SK-N-SH treated with all-trans-retinoic acid at 6 μM for 48 hours (cell line): ENCODE measurements at regions not wholly inside any gene's neighbourhood (a gene's known extent, or its start where the extent isn't known, plus 50 kb on each side); places are given as distances from the start of the nearest gene placed in this dataset.

Experiments used
- ATAC-seq: fragments of 200-7000 bp; cut with Tn5 transposase; 3 replicates; pipeline ENCODE4 v1.9.1; 2020; ENCODE audit warnings: mild to moderate bottlenecking, moderate library complexity
- ARNTL ChIP-seq: fragments of 450-650 bp; formaldehyde crosslinking; IDR thresholded peaks from 2 replicates; pipeline ENCODE4 v1.5.0; 2020; ENCODE audit warnings: low read depth, mild to moderate bottlenecking, moderate library complexity, borderline replicate concordance
- CSRNP3 ChIP-seq: fragments of 250-450 bp; sonication (Bioruptor Pico); IDR thresholded peaks from 2 replicates; pipeline ENCODE4 v1.5.1; 2021; ENCODE audit warnings: mild to moderate bottlenecking, moderate library complexity
- ISL1 ChIP-seq: fragments of 250-450 bp; sonication (Bioruptor Pico); IDR thresholded peaks from 2 replicates; pipeline ENCODE4 v2.1.2; 2022; ENCODE audit warnings: mild to moderate bottlenecking, moderate library complexity
- OSR1 ChIP-seq: fragments of 250-450 bp; sonication (Bioruptor Pico); IDR thresholded peaks from 2 replicates; pipeline ENCODE4 v1.8.0; 2022; ENCODE audit warnings: moderate library complexity, mild to moderate bottlenecking, inconsistent platforms
- PATZ1 ChIP-seq: fragments of 250-450 bp; sonication (Bioruptor Pico); IDR thresholded peaks from 2 replicates; pipeline ENCODE4 v1.8.0; 2020; ENCODE audit warnings: mild to moderate bottlenecking, moderate library complexity, borderline replicate concordance
- POU6F1 ChIP-seq: fragments of 250-450 bp; sonication (Bioruptor Pico); IDR thresholded peaks from 2 replicates; pipeline ENCODE4 v1.8.0; 2021; ENCODE audit warnings: low read depth, mild to moderate bottlenecking, moderate library complexity, borderline replicate concordance
- PPARA ChIP-seq: fragments of 250-450 bp; sonication (Bioruptor Pico); IDR thresholded peaks from 2 replicates; pipeline ENCODE4 v1.5.0; 2020; ENCODE audit warnings: mild to moderate bottlenecking, borderline replicate concordance
- RARB ChIP-seq: fragments of 250-450 bp; sonication (Bioruptor Pico); IDR thresholded peaks from 2 replicates; pipeline ENCODE4 v1.8.0; 2021; ENCODE audit warnings: mild to moderate bottlenecking, moderate library complexity
- TCF4 ChIP-seq: fragments of 250-450 bp; sonication (Bioruptor Pico); IDR thresholded peaks from 2 replicates; pipeline ENCODE4 v1.8.0; 2021; ENCODE audit warnings: mild to moderate bottlenecking, moderate library complexity, borderline replicate concordance
- TSHZ2 ChIP-seq: fragments of 250-450 bp; sonication (Bioruptor Pico); IDR thresholded peaks from 2 replicates; pipeline ENCODE4 v1.5.0; 2020; ENCODE audit warnings: mild to moderate bottlenecking, moderate library complexity
- ZC3H10 ChIP-seq: fragments of 250-450 bp; sonication (Bioruptor Pico); IDR thresholded peaks from 2 replicates; pipeline ENCODE4 v1.5.1; 2021; ENCODE audit warnings: mild to moderate bottlenecking, moderate library complexity
- ZFP3 ChIP-seq: fragments of 250-450 bp; sonication (Bioruptor Pico); IDR thresholded peaks from 2 replicates; pipeline ENCODE4 v1.5.0; 2020; ENCODE audit warnings: mild to moderate bottlenecking, moderate library complexity
- ZFP30 ChIP-seq: fragments of 450-650 bp; formaldehyde crosslinking; IDR thresholded peaks from 2 replicates; pipeline ENCODE4 v1.5.0; 2022; ENCODE audit warnings: mild to moderate bottlenecking, moderate library complexity
- ZNF565 ChIP-seq: fragments of 450-650 bp; formaldehyde crosslinking; conservative IDR thresholded peaks from 2 replicates; pipeline ENCODE4 v1.5.0; 2020; ENCODE audit warnings: low read depth, mild to moderate bottlenecking, moderate library complexity
- ZNF70 ChIP-seq: fragments of 450-650 bp; formaldehyde crosslinking; IDR thresholded peaks from 2 replicates; pipeline ENCODE4 v1.5.0; 2020; ENCODE audit warnings: mild to moderate bottlenecking, moderate library complexity

GRCh38 chr2:71943238-71944182, 204.2 kb downstream of the CYP26B1 start (continued):
- TF ChIP-seq PATZ1 (CRISPR knock-in tag): no peak
- TF ChIP-seq ARNTL (CRISPR knock-in tag): no peak
- TF ChIP-seq ZFP3 (CRISPR knock-in tag): no peak

- ATAC-seq: no peak
- TF ChIP-seq ZNF70 (CRISPR knock-in tag): no peak
- TF ChIP-seq RARB (CRISPR knock-in tag): no peak
- no peak for TF ChIP-seq ZFP30 (CRISPR knock-in tag)
- no peak for TF ChIP-seq ZFP3 (CRISPR knock-in tag)
- no peak for TF ChIP-seq ZC3H10 (CRISPR knock-in tag)
- TF ChIP-seq PATZ1 (CRISPR knock-in tag): no peak
- no peak for TF ChIP-seq CSRNP3 (CRISPR knock-in tag)
These were observed 205.7 kb downstream of the CYP26B1 start for GRCh38 chr2:71941726-71942525.

GRCh38 chr2:71940695-71941094, 207.0 kb downstream of the CYP26B1 start:
- TF ChIP-seq ISL1 (no peak), ZC3H10 (CRISPR knock-in tag) (no peak), ZNF565 (CRISPR knock-in tag) (no peak), PPARA (no peak), TSHZ2 (CRISPR knock-in tag) (no peak), POU6F1 (no peak), OSR1 (no peak), TCF4 (no peak)
- ATAC-seq: no peak
